Activated naive CD8-positive, alpha-beta T cell (primary cell): ENCODE measurements at regions not wholly inside any gene's neighbourhood (a gene's known extent, or its start where the extent isn't known, plus 50 kb on each side); places are given as distances from the start of the nearest gene placed in this dataset.
A peak's percentile ranks its signal among the peaks of the same experiment; 100 is the strongest.

Experiments used
- H3K27ac Mint-ChIP-seq: one replicate; pipeline ENCODE4 v1.8.0; 2021; ENCODE audit warnings: mixed read lengths
- H3K27me3 Mint-ChIP-seq: one replicate; pipeline ENCODE4 v1.8.0; 2021; ENCODE audit warnings: mixed read lengths
- H3K36me3 Mint-ChIP-seq: one replicate; pipeline ENCODE4 v1.8.0; 2021; ENCODE audit warnings: mixed read lengths
- H3K4me1 Mint-ChIP-seq: one replicate; pipeline ENCODE4 v1.8.0; 2021; ENCODE audit warnings: low read depth, mixed read lengths
- H3K4me3 Mint-ChIP-seq: one replicate; pipeline ENCODE4 v1.8.0; 2021; ENCODE audit warnings: mild to moderate bottlenecking, mixed read lengths
- H3K9me3 Mint-ChIP-seq: one replicate; pipeline ENCODE4 v1.8.0; 2021; ENCODE audit warnings: low read depth, mixed read lengths

DNA sequence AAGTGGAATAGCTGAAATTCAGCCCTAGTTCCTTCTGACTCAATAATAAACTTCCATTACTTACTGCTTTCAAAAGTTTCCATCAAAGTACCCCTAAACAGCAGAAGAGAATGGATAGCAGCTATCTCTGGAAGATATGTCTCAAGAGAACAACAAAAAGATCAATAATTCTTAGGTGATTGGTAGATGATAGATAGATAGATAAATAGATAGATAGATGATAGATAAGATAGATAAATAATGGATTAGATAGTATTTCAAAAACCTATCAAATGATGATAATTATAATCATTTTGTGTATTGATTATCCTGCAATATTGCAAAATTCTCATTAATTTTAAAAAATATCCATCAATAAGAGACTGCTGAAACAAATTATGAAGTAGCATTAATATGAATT, 97.4 kb upstream of the CCND2 start:
- H3K27me3 Mint-ChIP-seq: peaks cover 1% of the 10 kb centered on the region
- peaks cover 2% of the 10 kb centered on the region for H3K36me3 Mint-ChIP-seq
- H3K4me1 Mint-ChIP-seq: peaks cover 9% of the 10 kb centered on the region
- no peak overlapping the region for H3K27ac Mint-ChIP-seq
- no peak overlapping the region for H3K4me3 Mint-ChIP-seq
- no peaks in the 10 kb centered on the region for H3K9me3 Mint-ChIP-seq

DNA sequence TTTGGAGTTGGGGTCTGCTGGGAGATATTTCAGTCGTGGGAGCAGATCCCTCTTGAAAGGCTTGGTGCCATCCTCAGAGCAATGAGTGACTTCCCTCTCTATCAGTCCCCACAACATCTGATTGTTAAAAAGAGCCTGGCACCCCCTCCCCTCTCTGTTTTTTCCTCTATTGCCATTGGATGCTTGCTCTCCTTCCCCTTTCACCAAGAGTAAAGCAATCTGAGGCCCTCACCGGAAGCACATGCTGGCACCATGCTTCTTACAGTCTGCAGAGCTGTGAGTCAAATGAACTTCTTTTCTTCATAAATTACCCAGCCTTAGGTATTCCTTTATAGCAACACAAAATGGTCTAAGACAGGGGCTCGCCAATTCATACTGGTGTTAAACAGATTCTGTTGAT, 99.1 kb upstream of the CCND2 start:
- Mint-ChIP-seq H3K36me3 (peaks cover 2% of the 10 kb centered on the region), H3K9me3 (no peaks in the 10 kb centered on the region), H3K27me3 (peaks cover 1% of the 10 kb centered on the region), H3K27ac (no peak overlapping the region), H3K4me3 (no peak overlapping the region), H3K4me1 (peaks cover 17% of the 10 kb centered on the region)

DNA sequence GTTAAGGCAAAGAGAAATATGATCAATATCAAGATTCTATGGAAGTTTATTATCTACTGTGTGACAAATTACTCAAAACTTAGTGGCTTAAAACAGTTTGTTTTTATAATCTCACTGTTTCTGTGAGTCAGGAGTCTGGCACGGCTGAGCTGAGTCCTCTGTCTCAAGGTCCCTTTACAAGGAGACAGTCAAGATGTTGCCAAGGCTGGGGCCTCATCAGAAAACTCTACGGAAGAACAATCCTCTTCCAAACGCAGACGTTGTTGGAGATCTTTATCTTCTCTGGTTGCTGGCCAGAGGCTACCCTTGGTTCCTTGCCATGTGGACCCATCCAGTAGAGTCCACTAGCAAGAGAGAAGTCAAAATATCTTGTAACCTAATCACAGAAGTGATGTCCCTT, 100.6 kb upstream of the CCND2 start:
- no peaks in the 10 kb centered on the region for H3K9me3 Mint-ChIP-seq
- H3K4me3 Mint-ChIP-seq: no peak overlapping the region
- H3K27ac Mint-ChIP-seq: no peak overlapping the region
- peaks cover 2% of the 10 kb centered on the region for H3K36me3 Mint-ChIP-seq
- peaks cover 9% of the 10 kb centered on the region for H3K4me1 Mint-ChIP-seq
- H3K27me3 Mint-ChIP-seq: peaks cover 1% of the 10 kb centered on the region

DNA sequence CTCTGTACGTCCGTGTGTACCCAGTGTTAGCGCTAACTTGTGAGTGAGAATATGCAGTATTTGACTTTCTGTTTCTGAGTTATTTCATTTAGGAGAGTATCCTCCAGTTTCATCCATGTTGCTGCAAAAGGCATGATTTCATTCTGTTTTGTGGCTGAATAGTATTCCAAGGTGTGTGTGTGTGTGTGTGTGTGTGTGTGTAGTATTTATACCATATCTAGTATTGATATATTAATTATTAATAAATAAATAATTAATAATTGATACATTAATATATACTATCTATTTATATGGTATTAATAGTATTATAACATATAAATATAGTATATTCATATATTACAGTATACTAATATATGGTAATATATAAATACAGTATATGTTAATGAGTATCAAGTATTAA, 101.8 kb upstream of the CCND2 start:
- Mint-ChIP-seq H3K36me3 (no peaks in the 10 kb centered on the region), H3K4me3 (no peak overlapping the region), H3K4me1 (peaks cover 9% of the 10 kb centered on the region), H3K27me3 (peaks cover 1% of the 10 kb centered on the region), H3K27ac (no peak overlapping the region), H3K9me3 (no peaks in the 10 kb centered on the region)

DNA sequence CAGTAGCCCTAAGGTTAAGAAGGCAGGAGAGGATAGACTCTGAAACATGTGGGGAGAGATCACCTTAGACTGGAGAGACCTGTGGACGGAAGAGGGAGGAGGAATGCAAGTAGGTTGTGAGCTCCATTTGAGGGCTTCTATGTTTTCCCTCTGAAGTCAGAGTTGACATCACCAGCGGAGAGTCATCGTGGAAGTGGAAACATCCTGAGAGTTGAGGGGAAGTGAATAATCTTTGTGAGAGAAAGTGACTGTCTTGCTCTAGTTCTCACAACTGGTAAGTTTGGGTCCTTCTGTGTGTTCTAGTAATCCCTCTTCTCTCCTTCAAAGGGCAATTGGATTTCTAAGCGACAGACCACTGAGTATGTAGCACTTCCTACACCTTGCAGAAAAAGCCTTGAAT, 103.6 kb upstream of the CCND2 start:
- H3K36me3 Mint-ChIP-seq: no peaks in the 10 kb centered on the region
- peaks cover 1% of the 10 kb centered on the region for H3K27me3 Mint-ChIP-seq
- no peak overlapping the region for H3K4me3 Mint-ChIP-seq
- peaks cover 17% of the 10 kb centered on the region for H3K4me1 Mint-ChIP-seq
- H3K27ac Mint-ChIP-seq: no peak overlapping the region
- H3K9me3 Mint-ChIP-seq: no peaks in the 10 kb centered on the region

DNA sequence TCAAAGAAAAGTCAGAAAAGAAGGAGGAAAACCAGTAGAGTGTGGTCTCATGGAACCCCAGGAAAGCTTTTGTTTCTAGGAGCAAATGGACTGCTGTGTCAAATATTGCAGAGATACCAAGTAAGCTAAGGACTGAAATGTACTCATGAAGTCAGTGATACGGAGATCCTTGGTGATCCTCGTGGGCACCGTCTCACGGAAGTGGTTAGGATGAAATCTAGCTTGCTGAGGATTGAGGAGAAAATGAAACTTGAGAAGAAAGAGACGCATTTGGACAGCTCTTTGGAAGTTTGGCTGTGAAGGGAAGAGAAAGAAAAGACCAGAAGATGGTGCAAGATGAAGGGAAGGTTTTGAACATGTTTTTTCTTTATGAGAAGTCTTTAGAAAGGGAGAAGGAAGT, 104.0 kb upstream of the CCND2 start:
- peaks cover 1% of the 10 kb centered on the region for H3K27me3 Mint-ChIP-seq
- no peaks in the 10 kb centered on the region for H3K9me3 Mint-ChIP-seq
- H3K4me3 Mint-ChIP-seq: no peak overlapping the region
- H3K4me1 Mint-ChIP-seq: peaks cover 20% of the 10 kb centered on the region
- H3K27ac Mint-ChIP-seq: no peak overlapping the region
- no peaks in the 10 kb centered on the region for H3K36me3 Mint-ChIP-seq

DNA sequence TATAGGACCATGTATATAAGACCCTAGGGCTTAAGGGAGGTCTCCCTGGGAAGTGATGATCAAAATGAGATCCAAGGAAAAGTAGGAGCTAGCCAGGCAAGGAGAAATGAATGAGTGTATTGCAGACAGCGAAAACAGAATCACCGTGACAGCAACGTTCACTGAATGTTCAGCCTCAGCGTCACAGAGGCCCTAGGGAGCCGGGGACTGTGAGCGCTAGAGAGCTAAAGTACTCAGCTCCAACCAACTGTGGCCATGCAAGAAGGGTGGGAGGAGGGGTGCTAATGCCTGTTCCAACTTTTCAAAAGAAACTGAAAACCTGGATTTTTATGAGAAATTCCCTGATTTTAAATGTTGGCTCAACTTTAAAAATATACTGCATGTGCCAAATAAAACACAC, 105.5 kb upstream of the CCND2 start:
- Mint-ChIP-seq H3K27ac (no peak overlapping the region), H3K27me3 (peaks cover 1% of the 10 kb centered on the region), H3K4me3 (no peak overlapping the region), H3K36me3 (no peaks in the 10 kb centered on the region), H3K4me1 (peaks cover 27% of the 10 kb centered on the region), H3K9me3 (no peaks in the 10 kb centered on the region)

DNA sequence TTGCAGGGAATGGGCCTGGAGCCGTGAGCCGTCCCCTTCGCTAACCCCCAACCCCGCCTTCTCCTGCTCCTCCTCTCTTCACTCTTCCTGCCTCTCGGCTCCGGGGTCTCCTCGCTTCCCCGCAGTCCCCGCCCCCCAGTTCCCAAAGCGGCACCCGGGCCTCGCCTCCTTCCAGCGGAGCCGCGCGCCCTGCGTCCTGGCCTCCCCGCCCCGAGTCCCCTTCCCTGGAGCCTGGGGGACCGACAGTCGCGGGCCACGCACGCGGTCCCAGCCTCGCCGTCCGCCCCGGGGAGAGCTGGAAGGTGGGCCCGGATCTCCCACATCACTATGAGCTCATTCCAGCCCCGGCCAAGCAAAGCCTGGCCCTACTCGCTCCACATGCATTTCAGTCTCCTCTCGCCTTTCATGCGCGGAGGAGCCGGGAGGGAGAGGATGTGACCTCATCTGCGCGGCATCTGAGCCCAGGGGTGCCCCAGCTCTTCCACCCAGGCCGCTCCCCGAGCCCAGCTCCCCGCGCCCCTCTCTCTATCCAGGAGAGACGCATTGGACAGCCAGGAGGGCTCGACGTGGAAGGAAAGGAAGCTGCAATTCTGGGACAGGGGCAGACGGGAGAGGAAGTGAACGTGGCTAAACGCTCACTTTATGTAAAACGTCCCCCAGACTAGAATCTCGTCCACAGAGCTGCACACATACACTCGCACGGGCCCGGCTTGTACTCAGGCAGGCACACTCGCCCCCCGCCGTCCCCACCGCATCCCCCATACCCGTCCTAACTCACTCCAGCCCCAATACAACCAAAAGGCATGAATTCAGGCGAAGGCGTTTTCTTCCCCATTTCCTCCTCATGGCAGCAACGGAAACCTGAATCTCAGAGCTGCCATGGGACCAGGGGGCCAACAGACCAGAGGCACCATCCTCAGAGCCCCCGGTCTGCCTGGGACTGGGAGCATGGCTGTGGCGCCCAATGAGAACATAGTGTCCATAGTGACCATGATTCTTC, 108.7 kb upstream of the CCND2 start:
- Mint-ChIP-seq H3K4me3 (peak overlapping the region; percentile 88), H3K27ac (peak overlapping the region; percentile 96), H3K27me3 (no peaks in the 10 kb centered on the region), H3K4me1 (peaks cover 33% of the 10 kb centered on the region), H3K9me3 (no peaks in the 10 kb centered on the region), H3K36me3 (no peaks in the 10 kb centered on the region)

DNA sequence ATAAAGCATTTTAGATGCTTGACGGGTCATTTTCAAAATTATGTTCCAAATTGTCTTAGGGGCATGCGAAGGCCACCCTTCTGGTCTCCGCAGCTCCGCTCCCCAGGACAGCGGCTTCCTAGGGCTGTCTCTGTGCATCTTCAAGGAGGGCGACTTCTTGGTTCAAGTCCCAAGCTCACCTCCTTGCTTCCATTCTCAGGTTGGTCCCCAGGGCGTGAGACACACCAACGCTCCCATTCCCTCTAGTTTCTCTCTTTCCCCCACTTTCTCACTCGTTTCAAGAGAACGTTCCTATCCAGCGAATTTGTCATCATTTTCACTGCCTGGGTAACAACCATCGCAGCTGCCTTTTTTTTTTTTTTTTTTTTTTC, 109.4 kb upstream of the CCND2 start:
- Mint-ChIP-seq H3K36me3 (no peaks in the 10 kb centered on the region), H3K9me3 (no peaks in the 10 kb centered on the region), H3K4me3 (peak overlapping the region; percentile 88), H3K4me1 (peaks cover 30% of the 10 kb centered on the region), H3K27me3 (no peaks in the 10 kb centered on the region), H3K27ac (peak overlapping the region; percentile 96)

DNA sequence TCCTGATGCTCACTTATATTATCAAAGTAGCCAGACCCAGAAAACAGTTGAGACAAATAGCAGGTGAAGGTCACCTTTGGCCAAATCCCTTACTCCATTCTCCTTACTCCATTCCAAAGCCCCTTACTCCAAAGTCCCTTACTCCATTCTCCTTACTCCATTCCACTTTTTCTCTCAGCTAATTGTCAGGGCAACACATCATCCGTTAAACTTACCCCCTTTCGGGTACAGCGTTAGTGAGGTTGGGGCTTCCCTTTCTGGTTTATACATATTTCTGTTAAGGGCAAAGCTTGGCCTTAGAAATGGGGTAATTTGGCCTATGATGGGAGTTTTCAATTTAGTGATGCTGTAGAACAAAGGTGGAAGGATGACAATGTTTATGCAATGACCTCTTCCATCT, 111.8 kb upstream of the CCND2 start:
- no peak overlapping the region for H3K27ac Mint-ChIP-seq

DNA sequence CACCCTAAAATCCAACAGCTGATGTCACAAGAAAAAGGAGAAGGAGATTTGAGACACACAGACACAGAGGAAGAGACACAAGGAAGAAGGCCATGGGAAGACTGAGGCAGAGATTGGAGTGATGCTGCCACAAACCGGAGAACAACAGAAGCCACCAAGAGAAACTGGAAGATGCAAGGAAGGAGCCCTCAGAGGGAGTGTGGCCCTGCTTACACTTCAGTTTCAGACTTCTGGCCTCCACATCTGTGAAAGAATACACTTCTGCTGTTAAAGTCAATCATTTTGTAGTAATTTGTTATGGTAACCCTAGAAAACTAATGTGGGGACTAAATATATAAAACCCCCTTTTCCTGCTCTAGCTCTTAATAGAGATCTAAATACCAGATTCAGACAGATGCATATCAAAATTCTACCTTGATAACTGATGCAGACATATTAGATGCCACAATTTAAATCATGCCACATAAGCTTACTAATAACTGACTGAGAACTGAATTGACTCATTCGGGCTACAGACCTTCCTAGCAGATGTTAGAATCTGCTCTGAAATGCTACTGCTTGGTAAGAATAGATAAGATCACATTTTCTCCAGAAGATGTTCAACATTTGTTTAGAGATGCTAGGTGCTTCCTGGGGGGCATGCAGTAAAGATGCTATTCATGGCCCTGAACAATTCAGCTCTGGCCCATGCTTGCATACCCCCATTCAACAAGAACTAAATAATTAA, 113.1 kb upstream of the CCND2 start:
- no peaks in the 10 kb centered on the region for H3K27me3 Mint-ChIP-seq
- peaks cover 2% of the 10 kb centered on the region for H3K36me3 Mint-ChIP-seq
- H3K27ac Mint-ChIP-seq: peak overlapping the region; percentile 29
- H3K9me3 Mint-ChIP-seq: no peaks in the 10 kb centered on the region
- H3K4me1 Mint-ChIP-seq: peaks cover 44% of the 10 kb centered on the region
- no peak overlapping the region for H3K4me3 Mint-ChIP-seq

More for the DNA sequence above, 111.8 kb upstream of the CCND2 start:
- Mint-ChIP-seq H3K4me3 (no peak overlapping the region), H3K4me1 (peaks cover 39% of the 10 kb centered on the region), H3K27me3 (no peaks in the 10 kb centered on the region), H3K9me3 (no peaks in the 10 kb centered on the region), H3K36me3 (peaks cover 2% of the 10 kb centered on the region)

DNA sequence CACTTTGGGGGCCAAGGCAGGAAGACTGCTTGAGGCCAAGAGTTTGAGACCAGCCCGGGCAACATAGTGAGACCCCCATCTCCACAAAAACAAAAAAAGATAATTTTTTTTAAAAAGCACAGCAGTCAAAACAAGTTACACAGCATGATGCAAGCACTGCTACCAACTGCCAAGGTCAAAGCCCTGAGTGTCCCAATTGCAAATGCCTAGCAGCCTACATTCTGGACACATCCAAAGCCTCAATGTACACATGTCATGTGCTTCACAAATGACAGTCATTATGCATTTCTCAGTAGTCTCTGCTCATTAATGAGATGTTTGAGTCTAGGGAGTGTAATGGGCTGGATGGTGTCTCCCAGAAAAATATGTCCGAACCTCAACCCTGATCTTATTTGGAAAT, 113.7 kb upstream of the CCND2 start:
- peak overlapping the region; percentile 9 for H3K27ac Mint-ChIP-seq
- peaks cover 43% of the 10 kb centered on the region for H3K4me1 Mint-ChIP-seq
- peaks cover 2% of the 10 kb centered on the region for H3K36me3 Mint-ChIP-seq
- H3K4me3 Mint-ChIP-seq: no peak overlapping the region
- H3K9me3 Mint-ChIP-seq: no peaks in the 10 kb centered on the region
- no peaks in the 10 kb centered on the region for H3K27me3 Mint-ChIP-seq

DNA sequence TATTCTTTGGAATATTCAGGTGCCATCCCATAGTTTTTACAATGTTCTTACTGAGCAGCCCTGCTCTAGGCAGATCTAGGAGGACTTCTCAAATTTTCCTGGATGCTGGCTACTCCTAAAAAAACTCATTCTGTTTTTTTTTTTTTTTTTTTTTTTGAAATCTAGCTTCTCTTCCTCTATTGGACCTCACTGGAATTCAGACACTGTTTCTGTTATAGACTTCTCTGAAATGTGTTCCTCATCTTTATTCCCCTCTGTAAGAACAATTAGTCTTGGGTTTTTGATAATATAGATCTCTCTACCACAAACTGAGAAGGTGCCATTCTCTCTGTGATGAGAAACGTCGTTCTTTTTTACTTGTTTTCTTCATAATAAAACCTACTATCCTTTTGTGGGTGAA, 115.3 kb upstream of the CCND2 start:
- Mint-ChIP-seq H3K36me3 (peaks cover 2% of the 10 kb centered on the region), H3K27ac (peak overlapping the region; percentile 68), H3K9me3 (no peaks in the 10 kb centered on the region), H3K4me3 (peak overlapping the region; percentile 42), H3K4me1 (peaks cover 48% of the 10 kb centered on the region), H3K27me3 (no peaks in the 10 kb centered on the region)

DNA sequence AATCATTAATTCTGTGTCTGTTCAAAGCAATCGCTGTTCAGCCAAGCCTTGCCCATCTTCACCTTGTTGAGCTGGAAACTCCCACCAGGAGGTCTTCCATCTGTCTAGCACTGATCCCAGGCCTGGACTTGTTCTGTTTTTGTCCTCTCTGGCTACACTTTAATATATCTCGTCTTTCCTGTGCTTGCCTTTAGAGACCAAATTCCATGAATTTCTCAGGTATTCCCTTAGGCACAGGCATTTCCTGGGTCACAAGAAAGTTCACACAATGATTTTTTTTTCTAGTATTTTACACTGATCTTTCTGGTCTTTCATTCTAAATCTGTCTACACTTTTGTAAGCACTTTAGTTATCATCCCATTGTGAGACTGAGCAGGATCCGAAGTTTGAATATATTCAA, 116.4 kb upstream of the CCND2 start:
- no peak overlapping the region for H3K27ac Mint-ChIP-seq

DNA sequence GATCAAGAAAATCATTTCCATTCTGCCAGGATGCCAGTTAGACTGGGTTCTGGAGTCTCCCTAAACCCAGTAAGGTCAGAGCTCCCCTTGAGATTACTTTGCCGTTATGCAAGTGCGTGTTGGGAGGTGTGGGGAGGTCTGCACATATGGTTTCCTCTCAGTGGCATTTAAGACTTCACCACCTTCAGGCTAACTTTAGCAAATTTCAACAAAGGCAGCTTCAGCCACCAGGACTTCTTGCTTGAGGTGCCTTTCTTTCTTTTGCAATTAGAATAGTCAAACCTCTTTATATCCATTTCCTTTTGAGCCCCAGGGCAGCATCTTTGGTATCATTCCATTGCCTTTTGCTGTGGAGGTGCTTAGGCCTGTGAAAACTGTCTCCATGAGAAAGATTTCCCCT, 117.2 kb upstream of the CCND2 start:
- Mint-ChIP-seq H3K36me3 (peaks cover 4% of the 10 kb centered on the region), H3K4me3 (no peak overlapping the region), H3K4me1 (peaks cover 68% of the 10 kb centered on the region), H3K27ac (peak overlapping the region; percentile 54), H3K9me3 (no peaks in the 10 kb centered on the region), H3K27me3 (no peaks in the 10 kb centered on the region)

More for the DNA sequence above, 116.4 kb upstream of the CCND2 start:
- H3K27me3 Mint-ChIP-seq: no peaks in the 10 kb centered on the region
- H3K36me3 Mint-ChIP-seq: peaks cover 2% of the 10 kb centered on the region
- no peaks in the 10 kb centered on the region for H3K9me3 Mint-ChIP-seq
- H3K4me3 Mint-ChIP-seq: no peak overlapping the region
- peaks cover 60% of the 10 kb centered on the region for H3K4me1 Mint-ChIP-seq
